NT2/D1 (cell line): ENCODE measurements at regions not wholly inside any gene's neighbourhood (a gene's known extent, or its start where the extent isn't known, plus 50 kb on each side); places are given as distances from the start of the nearest gene placed in this dataset.

Source experiments
- DNase-seq: peaks from one replicate; pipeline ENCODE4 v3.0.0-alpha.2; 2011; ENCODE audit warnings: low read depth, low spot score
- H3K27me3 ChIP-seq: 2 replicates; pipeline ENCODE4 v1.6.0; 2011; ENCODE audit warnings: mild to moderate bottlenecking; ENCODE audit not compliant: insufficient read length, insufficient read depth
- H3K36me3 ChIP-seq: 2 replicates; pipeline ENCODE4 v1.6.1; 2011; ENCODE audit warnings: mild to moderate bottlenecking, low read length, mixed read lengths; ENCODE audit not compliant: insufficient read depth, insufficient read length
- H3K4me1 ChIP-seq: 2 replicates; pipeline ENCODE4 v1.5.1; 2011; ENCODE audit not compliant: insufficient read depth, insufficient read length
- H3K4me3 ChIP-seq: 2 replicates; pipeline ENCODE4 v1.5.1; 2011; ENCODE audit warnings: low read depth; ENCODE audit not compliant: insufficient read length
- H3K9ac ChIP-seq: 2 replicates; pipeline ENCODE4 v1.6.0; 2011; ENCODE audit warnings: low read depth; ENCODE audit not compliant: insufficient read length
- H3K9me3 ChIP-seq: 2 replicates; pipeline ENCODE4 v1.5.1; 2011; ENCODE audit warnings: mild to moderate bottlenecking, low read length; ENCODE audit not compliant: insufficient read depth
- SUZ12 ChIP-seq: IDR thresholded peaks from 2 replicates; pipeline ENCODE4 v1.6.1; 2011; ENCODE audit not compliant: insufficient read length, insufficient read depth; ENCODE audit errors: extremely low read depth
- YY1 ChIP-seq: IDR thresholded peaks from 2 replicates; pipeline ENCODE4 v1.6.1; 2011; ENCODE audit not compliant: insufficient read length, insufficient read depth
- ZNF274 ChIP-seq: IDR thresholded peaks from 2 replicates; pipeline ENCODE4 v1.6.1; 2011; ENCODE audit warnings: mild to moderate bottlenecking, low read depth, low read length

DNA sequence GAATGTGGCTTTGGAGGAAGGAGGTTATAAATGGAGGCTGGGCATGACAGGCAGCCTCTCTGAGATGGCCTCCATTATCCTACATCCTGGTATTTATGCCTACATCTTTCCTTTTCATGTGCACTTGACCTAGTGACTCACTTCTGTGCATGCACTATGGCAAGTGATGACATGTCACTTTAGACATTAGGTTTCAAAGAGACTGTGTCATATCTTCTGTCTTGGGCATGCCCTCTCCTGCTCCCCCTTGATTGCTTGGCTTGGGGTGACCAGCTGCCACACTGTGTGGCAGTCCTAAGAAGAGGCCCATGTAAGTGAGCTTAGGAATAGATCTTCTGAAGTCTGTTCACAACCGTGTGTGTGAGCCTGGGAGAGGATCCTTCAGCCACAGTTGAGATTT is 472.8 kb downstream of the FGF9 start:
- H3K4me3 ChIP-seq: no peak overlapping the region
- no peak overlapping the region for H3K9ac ChIP-seq
- H3K9me3 ChIP-seq: peaks cover 4% of the 10 kb centered on the region; the same call in 1 of the 2 replicates
- no peak for TF ChIP-seq SUZ12
- TF ChIP-seq YY1: no peak
- no peak for TF ChIP-seq ZNF274
- DNase-seq: no peak
- H3K36me3 ChIP-seq: no peaks in the 10 kb centered on the region
- H3K27me3 ChIP-seq: no peaks in the 10 kb centered on the region
- H3K4me1 ChIP-seq: no peaks in the 10 kb centered on the region

DNA sequence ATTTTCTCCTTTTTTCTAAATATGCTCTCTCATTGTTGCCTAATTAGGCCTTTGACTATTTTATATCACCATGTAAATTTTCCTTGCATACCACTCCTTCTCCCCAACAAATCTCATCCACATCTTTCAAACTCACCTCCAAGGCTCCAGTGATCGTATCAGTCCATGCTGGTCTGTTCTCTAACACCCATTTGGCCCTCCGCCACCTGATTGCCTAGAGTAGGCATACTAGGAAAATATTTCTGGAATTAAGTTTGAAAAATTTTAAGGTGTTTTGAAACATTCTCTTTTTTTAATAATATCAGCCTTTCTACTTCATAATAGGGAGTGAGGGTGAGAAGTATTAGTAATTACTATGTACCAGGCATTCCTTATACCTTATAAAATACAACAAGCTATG is 473.9 kb downstream of the FGF9 start:
- H3K4me1 ChIP-seq: no peaks in the 10 kb centered on the region
- DNase-seq: no peak
- peaks cover 4% of the 10 kb centered on the region; the same call in 1 of the 2 replicates for H3K9me3 ChIP-seq
- no peak for TF ChIP-seq ZNF274
- no peak for TF ChIP-seq YY1
- TF ChIP-seq SUZ12: no peak
- H3K4me3 ChIP-seq: no peak overlapping the region
- H3K36me3 ChIP-seq: no peaks in the 10 kb centered on the region
- H3K27me3 ChIP-seq: no peaks in the 10 kb centered on the region
- H3K9ac ChIP-seq: no peak overlapping the region

DNA sequence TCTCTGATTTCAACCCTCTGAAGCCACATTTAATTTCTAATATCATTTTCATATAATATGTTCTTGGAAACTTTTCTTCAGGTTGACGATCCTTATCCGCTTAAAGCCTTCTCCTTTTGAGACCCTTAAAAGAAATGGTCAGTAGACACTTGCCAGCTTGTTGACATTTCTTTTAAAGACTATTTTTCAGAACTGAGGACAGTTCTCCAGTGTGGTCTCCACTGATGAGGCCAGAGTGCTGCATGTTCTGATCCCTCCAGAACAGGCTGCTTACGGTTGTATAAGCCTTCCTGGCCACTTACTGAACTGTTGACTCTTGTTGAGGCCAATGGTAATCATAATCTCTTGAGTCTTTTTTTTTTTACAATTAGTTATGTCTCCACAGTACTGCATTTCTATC is 477.3 kb downstream of the FGF9 start:
- Histone ChIP-seq H3K9ac (no peak overlapping the region), H3K4me1 (no peaks in the 10 kb centered on the region), H3K4me3 (no peak overlapping the region), H3K27me3 (no peaks in the 10 kb centered on the region), H3K36me3 (no peaks in the 10 kb centered on the region), H3K9me3 (peaks cover 4% of the 10 kb centered on the region; the same call in 1 of the 2 replicates)
- no peak for DNase-seq
- TF ChIP-seq YY1 (no peak), SUZ12 (no peak)

DNA sequence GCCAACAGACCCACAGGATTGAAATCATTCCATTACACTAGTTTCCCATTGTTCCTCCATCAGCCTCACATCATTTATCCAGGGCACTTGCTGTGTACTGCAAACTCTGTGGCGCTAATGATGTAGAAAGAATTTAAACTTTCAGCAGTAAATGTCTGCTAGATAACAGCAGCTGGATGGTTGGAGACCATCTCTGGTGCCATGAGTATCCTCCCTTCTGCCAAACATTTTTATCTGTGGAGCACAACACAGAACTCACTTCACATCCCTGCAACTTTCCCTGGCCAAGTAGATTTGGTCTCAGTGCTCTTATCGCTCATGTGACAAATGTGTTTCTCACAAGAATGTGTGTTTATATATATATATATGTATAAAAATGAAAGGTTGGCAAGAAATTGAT is 481.9 kb downstream of the FGF9 start:
- Histone ChIP-seq H3K9ac (no peak overlapping the region), H3K4me3 (no peak overlapping the region), H3K9me3 (no peaks in the 10 kb centered on the region), H3K27me3 (no peaks in the 10 kb centered on the region), H3K4me1 (no peaks in the 10 kb centered on the region), H3K36me3 (no peaks in the 10 kb centered on the region)
- TF ChIP-seq SUZ12 (no peak), YY1 (no peak), ZNF274 (no peak)
- DNase-seq: no peak

DNA sequence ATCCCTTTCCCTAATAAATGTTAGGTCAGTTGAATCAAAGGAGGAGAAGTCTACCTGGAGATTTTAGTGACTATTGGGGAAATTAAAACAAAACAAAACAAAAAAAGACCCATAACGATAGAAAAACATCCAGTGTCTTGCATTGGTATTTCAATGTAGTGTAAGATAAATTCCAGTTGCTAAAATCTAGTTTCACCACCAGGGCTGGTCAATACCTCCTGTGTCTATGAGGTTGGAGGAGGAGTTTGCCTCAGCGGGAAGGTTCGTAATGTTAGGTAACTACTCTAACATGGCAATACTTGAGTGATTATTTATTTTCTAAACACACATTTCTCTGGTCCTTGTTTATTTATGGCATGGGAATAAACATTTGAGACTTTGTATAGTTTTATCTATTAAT is 483.2 kb downstream of the FGF9 start:
- TF ChIP-seq ZNF274: no peak
- TF ChIP-seq SUZ12: no peak
- no peak for TF ChIP-seq YY1

DNA sequence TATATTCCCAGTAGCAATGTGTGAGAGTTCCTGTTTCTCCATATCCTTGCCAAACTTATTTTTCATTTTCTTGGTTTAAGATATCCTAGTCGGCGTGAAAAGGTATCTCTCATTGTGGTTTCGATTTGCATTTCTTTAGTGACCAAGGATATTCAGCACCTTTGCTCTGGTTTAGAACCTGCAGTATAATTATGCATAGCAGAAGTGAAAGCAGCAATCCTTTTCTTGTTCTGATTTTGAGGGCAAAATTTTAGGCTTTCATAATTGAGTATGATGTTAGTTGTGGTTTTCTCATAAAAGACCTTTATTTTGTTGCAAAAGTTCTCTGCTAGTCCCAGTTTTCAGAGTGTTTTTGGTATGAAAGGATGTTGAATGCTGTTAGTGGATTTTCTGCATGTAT is 491.0 kb downstream of the FGF9 start:
- H3K4me3 ChIP-seq: no peak overlapping the region
- TF ChIP-seq YY1 (no peak), SUZ12 (no peak), ZNF274 (no peak)
- no peaks in the 10 kb centered on the region for H3K9me3 ChIP-seq
- no peaks in the 10 kb centered on the region for H3K27me3 ChIP-seq
- DNase-seq: no peak
- H3K36me3 ChIP-seq: no peaks in the 10 kb centered on the region
- no peak overlapping the region for H3K9ac ChIP-seq
- no peaks in the 10 kb centered on the region for H3K4me1 ChIP-seq

More for the DNA sequence above, 483.2 kb downstream of the FGF9 start:
- Histone ChIP-seq H3K4me1 (no peaks in the 10 kb centered on the region), H3K4me3 (no peak overlapping the region), H3K27me3 (no peaks in the 10 kb centered on the region), H3K9ac (no peak overlapping the region), H3K9me3 (no peaks in the 10 kb centered on the region), H3K36me3 (no peaks in the 10 kb centered on the region)
- DNase-seq: no peak

DNA sequence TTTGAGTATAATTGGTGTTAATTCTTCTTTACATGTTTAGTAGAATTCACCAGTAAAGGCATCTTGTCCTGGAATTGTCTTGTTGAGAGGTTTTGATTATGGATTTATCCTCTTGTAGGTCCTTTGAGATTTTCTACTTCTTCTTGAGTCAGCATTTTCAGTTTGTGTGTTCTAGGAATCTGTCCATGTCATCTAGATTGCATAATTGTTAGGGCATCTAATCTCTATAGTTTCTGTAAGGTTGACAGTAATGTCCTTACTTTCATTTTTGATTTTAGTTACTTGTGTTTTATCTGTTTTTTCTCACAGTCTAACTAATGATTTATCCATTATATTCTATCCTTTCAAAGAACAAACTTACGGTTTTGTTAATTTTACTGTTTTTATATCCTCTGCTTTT is 492.0 kb downstream of the FGF9 start:
- Histone ChIP-seq H3K36me3 (no peaks in the 10 kb centered on the region), H3K9me3 (no peaks in the 10 kb centered on the region), H3K27me3 (no peaks in the 10 kb centered on the region), H3K4me3 (no peak overlapping the region), H3K9ac (no peak overlapping the region), H3K4me1 (no peaks in the 10 kb centered on the region)
- no peak for DNase-seq
- no peak for TF ChIP-seq ZNF274
- TF ChIP-seq SUZ12: no peak
- no peak for TF ChIP-seq YY1
